Activated T-cell treated with anti-CD3 and anti-CD28 coated beads, Interleukin-2, amount 50 U/mL, for 1 hour (primary cell): ENCODE measurements at regions not wholly inside any gene's neighbourhood (a gene's known extent, or its start where the extent isn't known, plus 50 kb on each side); places are given as distances from the start of the nearest gene placed in this dataset.
"Not testable (repeated sequence)": the region's sequence is repeated elsewhere in the genome, so short reads cannot be mapped to it uniquely, and the experiment has no call there.

Source experiments
- DNase-seq: peaks from one replicate; pipeline ENCODE4 v3.0.0-alpha.2; 2020

- DNase-seq, result no peak
Measured at GRCh38 chr5:2158767-2159166, 276.0 kb upstream of the IRX4 start.

- DNase-seq, result no peak
Measured at GRCh38 chr5:2158109-2158508, 275.4 kb upstream of the IRX4 start.

- no peak for DNase-seq
Measured at GRCh38 chr5:2157372-2157771, 274.6 kb upstream of the IRX4 start.

- DNase-seq, result no peak
Measured at GRCh38 chr5:2156358-2157059, 273.8 kb upstream of the IRX4 start.

- DNase-seq, result no peak
Measured at GRCh38 chr5:2155556-2155955, 272.8 kb upstream of the IRX4 start.

GRCh38 chr5:2153802-2154201 is 271.1 kb upstream of the IRX4 start:
- no peak for DNase-seq

- DNase-seq, result no peak
Measured at GRCh38 chr5:2153350-2153749, 270.6 kb upstream of the IRX4 start.

GRCh38 chr5:2151301-2151888 is 268.7 kb upstream of the IRX4 start:
- not testable (repeated sequence) for DNase-seq

- no peak for DNase-seq
Measured at GRCh38 chr5:2149195-2149539, 266.4 kb upstream of the IRX4 start.

- DNase-seq, result no peak
Measured at GRCh38 chr5:2148312-2149194, 265.8 kb upstream of the IRX4 start.

- no peak for DNase-seq
Measured at GRCh38 chr5:2147504-2148311, 265.0 kb upstream of the IRX4 start.

- DNase-seq, result no peak
Measured at GRCh38 chr5:2143646-2144353, 261.1 kb upstream of the IRX4 start.

GRCh38 chr5:2143088-2143487 is 260.4 kb upstream of the IRX4 start:
- no peak for DNase-seq

GRCh38 chr5:2142456-2142954 is 259.8 kb upstream of the IRX4 start:
- no peak for DNase-seq

GRCh38 chr5:2141254-2142000 is 258.7 kb upstream of the IRX4 start:
- DNase-seq, result no peak

GRCh38 chr5:2140501-2141175 is 257.9 kb upstream of the IRX4 start:
- DNase-seq, result no peak

GRCh38 chr5:2139478-2139877 is 256.8 kb upstream of the IRX4 start:
- DNase-seq, result no peak

- no peak for DNase-seq
Measured at GRCh38 chr5:2138896-2139295, 256.2 kb upstream of the IRX4 start.

- no peak for DNase-seq
Measured at GRCh38 chr5:2137444-2138050, 254.8 kb upstream of the IRX4 start.

- DNase-seq, result no peak
Measured at GRCh38 chr5:2136728-2137333, 254.1 kb upstream of the IRX4 start.
